T-helper 17 cell (primary cell): ENCODE measurements at regions not wholly inside any gene's neighbourhood (a gene's known extent, or its start where the extent isn't known, plus 50 kb on each side); places are given as distances from the start of the nearest gene placed in this dataset.

Experiments
- ATAC-seq: fragments of 150-1000 bp; cut with Tn5 transposase; 2 replicates; pipeline ENCODE4 v1.10.0; 2021; ENCODE audit warnings: mild to moderate bottlenecking, moderate library complexity
- DNase-seq, 3 donors: peaks; one replicate each; pipeline versions ENCODE4 v3.0.0 to v3.0.0-alpha.2; 2020 to 2021
- H3K9me3 ChIP-seq: one replicate; pipeline ENCODE4 v1.7.0; 2013; ENCODE audit warnings: low read length, mild to moderate bottlenecking; ENCODE audit not compliant: control insufficient read depth, poor library complexity, severe bottlenecking
- H3K27ac Mint-ChIP-seq: one replicate; pipeline ENCODE4 v1.8.0; 2022; ENCODE audit warnings: mild to moderate bottlenecking, moderate library complexity, mixed read lengths
- H3K27me3 Mint-ChIP-seq: one replicate; pipeline ENCODE4 v1.8.0; 2022; ENCODE audit warnings: mixed read lengths
- H3K36me3 Mint-ChIP-seq: one replicate; pipeline ENCODE4 v1.8.0; 2022; ENCODE audit warnings: low read depth, mixed read lengths
- H3K4me1 Mint-ChIP-seq: one replicate; pipeline ENCODE4 v1.8.0; 2022; ENCODE audit warnings: mild to moderate bottlenecking, mixed read lengths
- H3K4me3 Mint-ChIP-seq: one replicate; pipeline ENCODE4 v1.8.0; 2022; ENCODE audit warnings: mild to moderate bottlenecking, moderate library complexity, mixed read lengths

GRCh38 chr10:78863140-78863905, 205.4 kb upstream of the ZMIZ1 start:
- no peak for DNase-seq

GRCh38 chr10:78863906-78864239, 204.9 kb upstream of the ZMIZ1 start:
- Mint-ChIP-seq H3K27me3 (peaks cover 36% of the 10 kb centered on the region), H3K27ac (no peak overlapping the region), H3K36me3 (peaks cover 3% of the 10 kb centered on the region), H3K4me1 (peaks cover 3% of the 10 kb centered on the region), H3K4me3 (no peak overlapping the region)
- ATAC-seq = no peak
- DNase-seq = no peak
- no peaks in the 10 kb centered on the region for H3K9me3 ChIP-seq

More at GRCh38 chr10:78863140-78863905, 205.4 kb upstream of the ZMIZ1 start:
- H3K9me3 ChIP-seq = no peaks in the 10 kb centered on the region
- Mint-ChIP-seq H3K27me3 (peaks cover 37% of the 10 kb centered on the region), H3K27ac (no peak overlapping the region), H3K4me3 (no peak overlapping the region), H3K36me3 (peaks cover 3% of the 10 kb centered on the region), H3K4me1 (peaks cover 3% of the 10 kb centered on the region)
- ATAC-seq = no peak

GRCh38 chr10:78864761-78865537, 203.8 kb upstream of the ZMIZ1 start:
- H3K27me3 Mint-ChIP-seq = peaks cover 32% of the 10 kb centered on the region
- H3K9me3 ChIP-seq = no peaks in the 10 kb centered on the region
- peaks cover 3% of the 10 kb centered on the region for H3K36me3 Mint-ChIP-seq
- H3K27ac Mint-ChIP-seq = no peak overlapping the region
- DNase-seq = no peak
- H3K4me1 Mint-ChIP-seq = peaks cover 3% of the 10 kb centered on the region
- no peak overlapping the region for H3K4me3 Mint-ChIP-seq
- no peak for ATAC-seq

GRCh38 chr10:78865538-78865875, 203.3 kb upstream of the ZMIZ1 start:
- Mint-ChIP-seq H3K4me3 (no peak overlapping the region), H3K4me1 (peaks cover 3% of the 10 kb centered on the region), H3K27ac (no peak overlapping the region), H3K36me3 (peaks cover 3% of the 10 kb centered on the region), H3K27me3 (peaks cover 32% of the 10 kb centered on the region)
- no peaks in the 10 kb centered on the region for H3K9me3 ChIP-seq
- DNase-seq (no peak), ATAC-seq (no peak)

GRCh38 chr10:78865931-78866717, 202.6 kb upstream of the ZMIZ1 start:
- peaks cover 3% of the 10 kb centered on the region for H3K4me1 Mint-ChIP-seq
- H3K9me3 ChIP-seq = no peaks in the 10 kb centered on the region
- peaks cover 34% of the 10 kb centered on the region for H3K27me3 Mint-ChIP-seq
- DNase-seq (no peak), ATAC-seq (no peak)
- no peak overlapping the region for H3K4me3 Mint-ChIP-seq
- no peak overlapping the region for H3K27ac Mint-ChIP-seq
- H3K36me3 Mint-ChIP-seq = peaks cover 5% of the 10 kb centered on the region

GRCh38 chr10:78866731-78867554, 201.8 kb upstream of the ZMIZ1 start:
- Mint-ChIP-seq H3K27me3 (peaks cover 36% of the 10 kb centered on the region), H3K4me3 (no peak overlapping the region), H3K36me3 (peaks cover 5% of the 10 kb centered on the region), H3K4me1 (peaks cover 3% of the 10 kb centered on the region), H3K27ac (no peak overlapping the region)
- DNase-seq (no peak), ATAC-seq (no peak)
- H3K9me3 ChIP-seq = no peaks in the 10 kb centered on the region

- DNase-seq = no peak
- ATAC-seq = no peak
- Mint-ChIP-seq H3K4me3 (no peak overlapping the region), H3K27ac (no peak overlapping the region), H3K36me3 (peaks cover 5% of the 10 kb centered on the region), H3K4me1 (no peaks in the 10 kb centered on the region), H3K27me3 (peaks cover 34% of the 10 kb centered on the region)
- no peaks in the 10 kb centered on the region for H3K9me3 ChIP-seq
Observed at GRCh38 chr10:78867555-78867939, 201.2 kb upstream of the ZMIZ1 start.

GRCh38 chr10:78868048-78868447, 200.7 kb upstream of the ZMIZ1 start:
- Mint-ChIP-seq H3K36me3 (peaks cover 4% of the 10 kb centered on the region), H3K4me1 (no peaks in the 10 kb centered on the region), H3K27ac (no peak overlapping the region), H3K27me3 (peaks cover 34% of the 10 kb centered on the region), H3K4me3 (no peak overlapping the region)
- DNase-seq (no peak), ATAC-seq (no peak)
- no peaks in the 10 kb centered on the region for H3K9me3 ChIP-seq

- DNase-seq (no peak), ATAC-seq (no peak)
- Mint-ChIP-seq H3K4me1 (no peaks in the 10 kb centered on the region), H3K27ac (no peak overlapping the region), H3K4me3 (no peak overlapping the region), H3K27me3 (peaks cover 37% of the 10 kb centered on the region), H3K36me3 (peaks cover 4% of the 10 kb centered on the region)
- no peaks in the 10 kb centered on the region for H3K9me3 ChIP-seq
Observed at GRCh38 chr10:78868456-78868855, 200.3 kb upstream of the ZMIZ1 start.

- Mint-ChIP-seq H3K27me3 (peaks cover 41% of the 10 kb centered on the region), H3K4me1 (no peaks in the 10 kb centered on the region), H3K4me3 (no peak overlapping the region), H3K36me3 (peaks cover 4% of the 10 kb centered on the region), H3K27ac (no peak overlapping the region)
- ATAC-seq = no peak
- no peak for DNase-seq
- H3K9me3 ChIP-seq = no peaks in the 10 kb centered on the region
Observed at GRCh38 chr10:78868861-78869260, 199.9 kb upstream of the ZMIZ1 start.

GRCh38 chr10:78869508-78870454, 199.0 kb upstream of the ZMIZ1 start:
- Mint-ChIP-seq H3K4me1 (peaks cover 4% of the 10 kb centered on the region), H3K27ac (no peak overlapping the region), H3K36me3 (peaks cover 4% of the 10 kb centered on the region), H3K27me3 (peaks cover 51% of the 10 kb centered on the region), H3K4me3 (no peak overlapping the region)
- DNase-seq = no peak
- no peak for ATAC-seq
- no peaks in the 10 kb centered on the region for H3K9me3 ChIP-seq

GRCh38 chr10:78870458-78870857, 198.3 kb upstream of the ZMIZ1 start:
- ATAC-seq (no peak), DNase-seq (no peak)
- H3K4me3 Mint-ChIP-seq = no peak overlapping the region

More at GRCh38 chr10:78870458-78870857, 198.3 kb upstream of the ZMIZ1 start:
- Mint-ChIP-seq H3K36me3 (peaks cover 4% of the 10 kb centered on the region), H3K4me1 (peaks cover 4% of the 10 kb centered on the region), H3K27ac (no peak overlapping the region), H3K27me3 (peaks cover 52% of the 10 kb centered on the region)
- no peaks in the 10 kb centered on the region for H3K9me3 ChIP-seq
